H9 (cell line): ENCODE measurements at regions not wholly inside any gene's neighbourhood (a gene's known extent, or its start where the extent isn't known, plus 50 kb on each side); places are given as distances from the start of the nearest gene placed in this dataset.
"Not testable (repeated sequence)": the region's sequence is repeated elsewhere in the genome, so short reads cannot be mapped to it uniquely, and the experiment has no call there.

Experiments used
- DNase-seq: peaks from one replicate; pipeline ENCODE4 v3.0.0-alpha.2; 2017
- H2AFZ ChIP-seq: one replicate; pipeline ENCODE4 v1.6.1; 2013; ENCODE audit warnings: mild to moderate bottlenecking, low read length, control low read depth, moderate library complexity
- H2AK5ac ChIP-seq: 2 replicates; pipeline ENCODE4 v1.6.1; 2013; ENCODE audit warnings: low read length, control low read depth, mixed read lengths; ENCODE audit not compliant: insufficient read length
- H2BK120ac ChIP-seq: one replicate; pipeline ENCODE4 v1.6.1; 2013; ENCODE audit warnings: low read depth, mild to moderate bottlenecking, low read length, control low read depth, inconsistent platforms; ENCODE audit not compliant: poor library complexity, severe bottlenecking
- H2BK12ac ChIP-seq: 2 replicates; pipeline ENCODE4 v1.6.1; 2013; ENCODE audit warnings: low read length, control low read depth, mixed read lengths, low read depth; ENCODE audit not compliant: insufficient read length
- H2BK15ac ChIP-seq: 2 replicates; pipeline ENCODE4 v1.6.1; 2013; ENCODE audit warnings: low read depth, low read length, control low read depth
- H2BK20ac ChIP-seq: one replicate; pipeline ENCODE4 v1.6.1; 2013; ENCODE audit warnings: low read depth, mild to moderate bottlenecking, low read length, control low read depth, inconsistent platforms; ENCODE audit not compliant: poor library complexity, severe bottlenecking
- H2BK5ac ChIP-seq: 2 replicates; pipeline ENCODE4 v1.6.1; 2013; ENCODE audit warnings: low read length, control low read depth, mixed read lengths; ENCODE audit not compliant: insufficient read length
- H3K14ac ChIP-seq: 2 replicates; pipeline ENCODE4 v1.6.1; 2013; ENCODE audit warnings: low read length, control low read depth; ENCODE audit not compliant: insufficient read depth
- H3K18ac ChIP-seq: 2 replicates; pipeline ENCODE4 v1.6.1; 2013; ENCODE audit warnings: low read depth, mild to moderate bottlenecking, mixed read lengths, low read length, control low read depth; ENCODE audit not compliant: insufficient read length
- H3K23ac ChIP-seq: 2 replicates; pipeline ENCODE4 v1.6.1; 2013; ENCODE audit warnings: low read length, control low read depth, mixed read lengths, low read depth; ENCODE audit not compliant: insufficient read length
- H3K23me2 ChIP-seq: 2 replicates; pipeline ENCODE4 v1.6.1; 2013; ENCODE audit warnings: low read depth, mild to moderate bottlenecking, mixed read lengths, low read length, control low read depth; ENCODE audit not compliant: insufficient read length, poor library complexity, severe bottlenecking
- H3K27ac ChIP-seq: 2 replicates; pipeline ENCODE4 v1.5.1; 2013; ENCODE audit warnings: low read length, control low read depth, mixed read lengths, low read depth; ENCODE audit not compliant: insufficient read length
- H3K27me3 ChIP-seq: 2 replicates; pipeline ENCODE4 v1.6.1; 2013; ENCODE audit warnings: low read length, control low read depth, inconsistent platforms; ENCODE audit not compliant: insufficient read depth
- H3K4ac ChIP-seq: 2 replicates; pipeline ENCODE4 v1.6.1; 2013; ENCODE audit warnings: low read depth, mild to moderate bottlenecking, control low read depth, inconsistent platforms, low read length, moderate library complexity
- H3K4me1 ChIP-seq: 2 replicates; pipeline ENCODE4 v1.6.1; 2013; ENCODE audit warnings: low read length, control low read depth, inconsistent platforms; ENCODE audit not compliant: insufficient read depth
- H3K4me2 ChIP-seq: 2 replicates; pipeline ENCODE4 v1.6.1; 2013; ENCODE audit warnings: low read length, control low read depth, mixed read lengths; ENCODE audit not compliant: insufficient read length, insufficient read depth
- H3K56ac ChIP-seq: 2 replicates; pipeline ENCODE4 v1.6.1; 2013; ENCODE audit warnings: low read depth, mild to moderate bottlenecking, mixed read lengths, low read length, control low read depth; ENCODE audit not compliant: insufficient read length
- H3K79me1 ChIP-seq: 2 replicates; pipeline ENCODE4 v1.6.1; 2013; ENCODE audit warnings: low read depth, mild to moderate bottlenecking, moderate library complexity, low read length, control low read depth, inconsistent platforms; ENCODE audit not compliant: insufficient read depth, poor library complexity, severe bottlenecking
- H3K79me2 ChIP-seq: 2 replicates; pipeline ENCODE4 v1.6.1; 2013; ENCODE audit warnings: low read length, control low read depth, inconsistent platforms; ENCODE audit not compliant: insufficient read depth
- H3K9ac ChIP-seq: 2 replicates; pipeline ENCODE4 v1.6.1; 2013; ENCODE audit warnings: low read length, control low read depth, mixed read lengths; ENCODE audit not compliant: insufficient read length; ENCODE audit errors: extremely low read depth
- H3K9me3 ChIP-seq: one replicate; pipeline ENCODE4 v1.6.1; 2013; ENCODE audit warnings: low read depth, low read length, inconsistent platforms; ENCODE audit not compliant: control insufficient read depth
- H3T11ph ChIP-seq: one replicate; pipeline ENCODE4 v1.6.1; 2013; ENCODE audit warnings: mild to moderate bottlenecking, low read length, control low read depth, inconsistent platforms
- H4K20me1 ChIP-seq: one replicate; pipeline ENCODE4 v1.6.1; 2013; ENCODE audit not compliant: control insufficient read depth, insufficient read length, insufficient read depth
- H4K5ac ChIP-seq: 2 replicates; pipeline ENCODE4 v1.6.1; 2013; ENCODE audit warnings: low read depth, mild to moderate bottlenecking, mixed read lengths, low read length, control low read depth; ENCODE audit not compliant: insufficient read length
- H4K8ac ChIP-seq: replicated peaks from 2 replicates; pipeline ENCODE4 v1.6.1; 2013; ENCODE audit warnings: low read length, control low read depth, mixed read lengths, low read depth; ENCODE audit not compliant: insufficient read length
- H4K91ac ChIP-seq: 2 replicates; pipeline ENCODE4 v1.6.1; 2013; ENCODE audit warnings: low read depth, mild to moderate bottlenecking, moderate library complexity, mixed read lengths, low read length, control low read depth; ENCODE audit not compliant: insufficient read length
- H3K27ac Mint-ChIP-seq, 3 experiments: 2 replicates in 2 of 3; 3 replicates in 1 of 3; pipeline ENCODE4 v1.8.0; 2020 to 2021; ENCODE audit warnings: mixed read lengths in 3 of 3, mild to moderate bottlenecking in 1 of 3, moderate library complexity in 1 of 3
- H3K27me3 Mint-ChIP-seq: 2 replicates; pipeline ENCODE4 v1.8.0; 2021; ENCODE audit warnings: low read depth, mild to moderate bottlenecking, moderate library complexity, mixed read lengths
- H3K36me3 Mint-ChIP-seq, 3 experiments: 2 replicates in 2 of 3; 3 replicates in 1 of 3; pipeline ENCODE4 v1.8.0; 2020 to 2021; ENCODE audit warnings: low read depth in 3 of 3, mixed read lengths in 3 of 3; ENCODE audit not compliant: insufficient read depth in 1 of 3
- H3K4me1 Mint-ChIP-seq, 2 experiments: 2 replicates each; pipeline ENCODE4 v1.8.0; 2020; ENCODE audit warnings: mixed read lengths in 2 of 2
- H3K4me3 Mint-ChIP-seq, 2 experiments: 2 replicates in 1 of 2; 3 replicates in 1 of 2; pipeline ENCODE4 v1.8.0; 2020 to 2021; ENCODE audit warnings: mild to moderate bottlenecking in 2 of 2, mixed read lengths in 2 of 2, moderate library complexity in 1 of 2
- H3K9me3 Mint-ChIP-seq, 2 experiments: 2 replicates in 1 of 2; 3 replicates in 1 of 2; pipeline ENCODE4 v1.8.0; 2020; ENCODE audit warnings: mild to moderate bottlenecking in 2 of 2, mixed read lengths in 2 of 2, moderate library complexity in 1 of 2
- WGBS: extraction: QIAGEN DNeasy Blood & Tissue Kit; methylation state at CpG from one replicate; pipeline ENCODE4 v1.1.7; 2013; ENCODE audit warnings: missing lambda C conversion rate, low lambda C conversion rate, mixed read lengths; ENCODE audit not compliant: insufficient read length; ENCODE audit errors: extremely low coverage; 5-methylcytosine and 5-hydroxymethylcytosine counted together

- H2BK5ac ChIP-seq, H3K27ac Mint-ChIP-seq, H2BK15ac ChIP-seq, H3K79me2 ChIP-seq, H2BK12ac ChIP-seq, H4K8ac ChIP-seq, H4K91ac ChIP-seq, H3K4ac ChIP-seq, H3K27me3 Mint-ChIP-seq, H3K27ac ChIP-seq, H3K18ac ChIP-seq, H4K20me1 ChIP-seq, H3K27me3 ChIP-seq, H2AK5ac ChIP-seq, H3K23ac ChIP-seq, DNase-seq, H2BK120ac ChIP-seq, H4K5ac ChIP-seq, H3K23me2 ChIP-seq, H3K79me1 ChIP-seq, H2AFZ ChIP-seq, H2BK20ac ChIP-seq, H3K4me1 ChIP-seq, H3K9me3 ChIP-seq, H3K36me3 Mint-ChIP-seq, H3K4me2 ChIP-seq, H3K4me3 Mint-ChIP-seq, H3T11ph ChIP-seq, H3K14ac ChIP-seq, H3K9ac ChIP-seq, H3K56ac ChIP-seq: not testable (repeated sequence)
- no CpG with 5 or more reads among the region's 2 CpGs for WGBS
- Mint-ChIP-seq H3K9me3 (peaks cover 0 to 12% of the 10 kb centered on the region in 2 experiments; a peak in 4 of 5 replicates), H3K4me1 (peaks cover 12% of the 10 kb centered on the region in 2 experiments)
Measured at GRCh38 chr1:67906015-67906414, 72.7 kb upstream of the GNG12 start.

DNA sequence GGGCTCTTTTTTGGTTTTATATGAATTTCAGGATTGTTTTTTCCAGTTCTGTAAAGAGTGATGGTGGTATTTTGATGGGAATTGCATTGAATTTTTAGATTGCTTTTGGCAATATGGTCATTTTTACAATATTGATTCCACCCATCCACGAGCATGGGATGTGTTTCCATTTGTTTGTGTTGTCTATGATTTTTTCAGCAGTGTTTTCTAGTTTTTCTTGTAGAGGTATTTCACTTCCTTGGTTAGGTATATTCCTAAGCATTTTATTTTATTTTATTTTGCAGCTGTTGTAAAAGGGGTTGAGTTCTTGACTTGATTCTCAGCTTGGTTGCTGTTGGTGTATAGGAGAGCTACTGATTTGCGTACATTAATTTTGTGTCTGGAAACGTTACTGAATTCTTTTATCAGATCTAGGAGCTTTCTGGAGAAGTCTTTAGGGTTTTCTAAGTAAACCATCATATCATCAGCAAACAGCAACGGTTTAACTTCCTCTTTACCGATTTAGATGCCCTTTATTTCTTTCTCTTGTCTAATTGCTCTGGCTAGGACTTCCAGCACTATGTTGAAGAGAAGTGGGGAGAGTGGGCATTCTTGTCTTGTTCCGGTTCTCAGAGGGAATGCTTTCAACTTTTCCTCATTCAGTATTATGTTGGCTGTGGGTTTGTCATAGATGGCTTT, 69.4 kb upstream of the GNG12 start:
- H3K4me1 ChIP-seq, H3K79me2 ChIP-seq, H2BK5ac ChIP-seq, H3K23me2 ChIP-seq, H3T11ph ChIP-seq, H2BK12ac ChIP-seq, H4K20me1 ChIP-seq, H4K5ac ChIP-seq, H2BK20ac ChIP-seq, H3K79me1 ChIP-seq, H2AK5ac ChIP-seq, H3K4ac ChIP-seq, H3K27ac ChIP-seq, H3K27me3 ChIP-seq, H2BK15ac ChIP-seq, H2AFZ ChIP-seq, H4K8ac ChIP-seq, H3K27ac Mint-ChIP-seq, H2BK120ac ChIP-seq, H3K56ac ChIP-seq, H3K18ac ChIP-seq, H3K23ac ChIP-seq, H4K91ac ChIP-seq, H3K14ac ChIP-seq, H3K9me3 ChIP-seq, H3K4me3 Mint-ChIP-seq, DNase-seq, H3K9ac ChIP-seq, H3K27me3 Mint-ChIP-seq, H3K4me2 ChIP-seq, H3K36me3 Mint-ChIP-seq: not testable (repeated sequence)
- no CpG with 5 or more reads among the region's 6 CpGs for WGBS
- Mint-ChIP-seq H3K4me1 (peaks cover 10% of the 10 kb centered on the region in 2 experiments), H3K9me3 (peaks cover 2 to 12% of the 10 kb centered on the region in 2 experiments; a peak in 4 of 5 replicates)
